Ovary (tissue), 3 donors: ENCODE measurements at regions not wholly inside any gene's neighbourhood (a gene's known extent, or its start where the extent isn't known, plus 50 kb on each side); places are given as distances from the start of the nearest gene placed in this dataset.

Experiments used
- CTCF ChIP-seq, 3 donors: fragments of 450-650 bp in 2 of 3; fragments of 200-600 bp in 1 of 3; IDR thresholded peaks; one replicate each; pipeline versions ENCODE4 v1.5.1 to v1.8.0; 2016 to 2022; ENCODE audit warnings: antibody characterized with exemption in 3 of 3, mild to moderate bottlenecking in 1 of 3
- POLR2A ChIP-seq: fragments of 450-650 bp; IDR thresholded peaks from one replicate; pipeline ENCODE4 v1.6.1; 2017; ENCODE audit warnings: antibody characterized with exemption, mild to moderate bottlenecking, moderate library complexity
- donor health status: DM: no; HTN: no; CAD: no.

- TF ChIP-seq CTCF (IDR thresholded peaks at IDR 0.05) = no peak
- no peak for TF ChIP-seq POLR2A
Observed at GRCh38 chr12:115485503-115485902, 792.0 kb downstream of the MED13L start.
